DMS53 (cell line): ENCODE measurements at regions not wholly inside any gene's neighbourhood (a gene's known extent, or its start where the extent isn't known, plus 50 kb on each side); places are given as distances from the start of the nearest gene placed in this dataset.

Experiments used
- DNase-seq: peaks from one replicate; lab custom pipeline; 2025; lab: John Stamatoyannopoulos, UW

DNA sequence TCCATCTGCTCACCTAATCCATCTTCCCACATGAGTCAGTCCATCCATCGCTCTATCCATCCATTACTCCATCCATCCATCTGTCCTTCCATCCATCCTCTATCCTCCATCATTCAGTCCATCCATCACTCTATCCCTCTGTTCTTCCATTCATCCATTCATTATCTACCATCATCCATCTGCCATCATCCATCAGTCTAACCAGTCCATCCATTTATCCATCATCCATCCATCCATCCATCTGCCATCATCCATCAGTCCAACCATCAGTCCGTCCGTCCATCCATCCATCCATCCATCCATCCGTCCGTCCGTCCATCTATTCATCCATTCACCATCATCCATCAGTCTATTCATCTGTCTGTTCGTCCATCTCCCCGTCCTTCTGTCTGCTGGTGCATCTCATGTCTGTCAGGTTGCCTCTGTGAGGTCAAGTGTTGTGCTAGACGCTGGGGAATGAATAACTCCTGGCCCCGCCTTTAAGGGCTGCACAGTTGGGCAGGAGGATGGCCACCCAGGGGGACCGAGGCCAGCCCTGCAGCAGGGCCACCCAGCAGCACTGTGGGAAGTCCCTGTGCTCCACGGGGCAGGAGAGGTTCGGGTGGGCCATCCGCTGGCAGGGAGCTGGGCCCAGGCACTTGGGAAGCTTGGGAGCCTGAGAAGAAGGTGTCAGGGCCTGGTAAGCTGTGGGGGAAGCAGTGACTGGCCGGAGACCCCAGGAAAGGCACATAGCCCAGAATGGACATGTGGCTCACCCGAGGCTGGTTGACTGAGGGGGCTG is 137.1 kb downstream of the CTTN start:
- DNase-seq = no peak

DNA sequence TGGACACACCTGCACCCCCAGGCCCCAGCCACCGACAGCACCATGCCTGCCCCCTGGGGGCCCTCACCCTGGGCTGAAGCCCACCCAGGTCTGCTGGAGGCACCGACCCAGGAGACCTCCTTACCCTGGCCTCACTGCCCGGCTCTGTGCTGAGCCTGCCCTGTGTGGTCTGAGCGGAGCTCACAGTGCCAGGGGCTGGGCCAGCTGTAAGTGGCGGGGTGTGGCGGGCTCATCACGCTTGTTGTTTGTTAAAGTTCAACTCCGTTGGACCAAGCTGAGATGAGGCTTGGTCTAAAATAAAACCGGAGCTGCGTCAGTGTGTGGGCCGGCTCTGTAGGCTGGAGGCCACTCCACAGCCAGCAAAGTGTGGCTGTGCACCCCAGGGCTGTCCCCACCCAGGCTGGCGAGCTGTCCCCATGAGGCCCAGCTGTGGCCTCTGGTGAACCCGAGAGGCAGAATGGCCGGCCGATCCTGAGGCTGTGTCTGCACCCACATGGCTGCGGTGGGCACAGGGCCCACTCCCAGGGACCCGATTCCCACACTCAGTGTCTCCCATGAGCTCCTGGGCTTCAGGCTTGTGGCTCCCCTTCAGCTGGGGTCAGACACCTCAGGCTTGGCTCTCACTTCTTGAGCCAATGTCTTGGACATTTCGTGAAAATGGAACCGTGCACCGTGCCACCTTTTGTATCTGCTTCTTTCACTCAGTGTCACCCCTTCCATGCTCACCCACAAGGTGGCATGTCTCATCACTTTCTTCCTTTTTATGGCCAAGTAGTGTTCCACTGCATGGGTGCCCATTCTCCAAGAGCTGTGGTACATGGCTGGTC is 137.9 kb downstream of the CTTN start:
- no peak for DNase-seq

DNA sequence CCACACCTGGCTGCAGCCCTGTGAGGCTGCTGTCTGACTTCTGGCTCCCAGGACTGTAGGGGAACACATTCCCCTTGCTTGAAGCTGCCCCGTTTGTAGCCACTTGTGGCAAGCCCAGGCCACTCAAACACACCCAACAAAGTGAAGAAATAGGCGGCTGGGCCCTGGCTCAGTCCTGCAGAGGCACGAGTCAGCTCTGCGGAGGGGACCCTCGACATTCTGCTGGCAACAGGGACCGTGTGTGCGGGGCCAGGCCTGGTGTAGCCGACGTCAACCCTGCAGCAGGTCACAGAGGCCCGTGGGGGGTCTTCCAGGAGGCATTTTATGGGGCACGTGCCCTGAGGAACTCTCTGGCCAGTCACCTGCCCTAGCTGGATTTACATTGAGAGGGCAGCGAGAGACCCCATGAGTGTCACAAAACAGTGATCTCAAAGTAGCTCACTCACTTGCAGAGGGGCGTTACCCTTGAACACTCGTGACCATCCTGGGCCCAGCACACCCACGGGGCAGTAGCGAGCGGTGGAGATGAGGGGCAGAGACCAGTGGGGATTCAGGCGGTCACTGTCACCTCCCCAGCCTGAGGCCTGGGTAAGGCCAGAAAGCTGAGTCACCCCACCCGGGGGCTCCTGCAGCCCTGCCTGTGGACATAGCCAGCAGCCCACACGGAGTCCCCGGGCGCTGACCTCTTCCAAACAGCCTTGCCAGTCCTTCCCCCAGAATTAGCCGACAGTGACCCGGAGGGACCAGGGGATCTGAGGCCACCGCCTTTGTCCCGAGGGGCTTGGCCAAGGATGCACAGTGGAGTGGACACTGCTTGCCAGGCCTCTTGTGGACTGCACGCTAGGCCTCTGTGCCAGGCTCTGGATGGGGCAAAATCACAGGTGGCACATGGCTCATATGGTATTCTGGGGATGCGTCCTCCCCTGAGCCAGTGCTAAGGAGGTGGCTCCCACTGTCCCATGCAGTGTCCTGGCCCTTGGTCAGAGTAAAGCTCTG is 139.5 kb downstream of the CTTN start:
- no peak for DNase-seq

DNA sequence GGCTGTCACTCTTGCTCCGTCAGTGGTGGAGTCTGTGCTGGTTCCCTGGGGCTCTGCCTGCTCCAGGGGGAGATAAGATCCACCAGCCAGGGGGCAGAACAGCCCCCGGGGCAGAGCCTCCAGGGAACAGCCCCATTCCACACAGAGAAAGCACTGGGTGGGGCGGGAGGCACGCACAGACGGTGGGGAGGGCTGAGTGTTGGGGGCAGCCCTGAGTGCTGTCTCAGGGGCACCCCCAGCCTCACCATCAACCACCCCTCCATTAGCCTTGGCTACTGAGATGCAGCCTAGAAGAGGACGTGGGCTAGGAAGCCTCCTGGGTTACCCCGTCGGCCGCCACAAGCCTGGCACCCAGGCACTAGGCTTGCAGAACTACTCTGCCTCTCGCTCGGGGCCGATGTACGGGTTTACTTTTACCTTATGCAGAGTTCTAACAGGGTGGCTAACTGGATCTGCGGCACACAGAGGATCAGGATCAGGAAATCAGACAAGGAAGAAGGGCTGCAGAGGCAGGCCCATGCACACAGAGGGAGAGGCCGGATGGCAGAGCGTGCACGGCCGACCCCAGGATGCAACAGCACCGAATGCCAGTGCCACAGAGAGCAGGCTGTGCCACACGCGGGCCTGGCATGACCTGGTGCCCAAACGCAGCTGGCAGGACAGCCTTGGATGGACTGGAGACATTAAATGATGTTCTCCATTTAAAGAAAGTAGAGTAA is 140.5 kb downstream of the CTTN start:
- no peak for DNase-seq

DNA sequence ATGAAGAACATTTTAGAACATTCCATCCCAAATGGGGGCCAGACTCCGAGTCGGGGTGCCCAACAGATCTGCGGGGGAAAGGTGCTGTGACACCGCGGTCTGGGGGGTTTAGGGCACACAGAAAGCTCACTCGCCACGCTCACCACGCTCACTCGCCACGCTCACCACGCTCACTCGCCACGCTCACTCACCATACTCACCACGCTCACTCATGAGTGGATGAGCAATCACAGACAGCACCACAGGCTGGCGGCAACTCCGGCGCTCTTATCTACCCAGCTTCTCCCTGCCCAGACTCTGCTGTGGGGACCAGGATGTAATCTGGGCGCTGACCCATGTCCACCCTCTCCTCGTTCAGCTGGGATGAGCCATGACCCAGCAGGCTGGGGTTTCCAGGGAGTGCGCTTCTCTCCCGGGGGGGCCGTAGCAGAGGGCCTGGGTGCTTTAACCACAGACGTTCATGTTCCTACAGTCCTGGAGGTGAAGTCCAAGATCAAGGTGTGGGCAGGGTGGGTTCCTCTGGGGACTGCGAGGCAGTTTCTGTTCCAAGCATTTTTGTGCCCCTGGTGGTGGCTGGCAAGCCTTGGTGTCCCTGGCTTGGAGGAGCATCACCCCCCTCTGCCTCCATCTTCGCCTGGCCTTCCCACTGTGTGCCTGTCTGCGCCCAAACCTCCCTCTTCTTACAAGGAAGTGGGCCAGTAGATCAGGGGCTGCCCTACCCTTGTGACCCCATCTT is 141.2 kb downstream of the CTTN start:
- no peak for DNase-seq

DNA sequence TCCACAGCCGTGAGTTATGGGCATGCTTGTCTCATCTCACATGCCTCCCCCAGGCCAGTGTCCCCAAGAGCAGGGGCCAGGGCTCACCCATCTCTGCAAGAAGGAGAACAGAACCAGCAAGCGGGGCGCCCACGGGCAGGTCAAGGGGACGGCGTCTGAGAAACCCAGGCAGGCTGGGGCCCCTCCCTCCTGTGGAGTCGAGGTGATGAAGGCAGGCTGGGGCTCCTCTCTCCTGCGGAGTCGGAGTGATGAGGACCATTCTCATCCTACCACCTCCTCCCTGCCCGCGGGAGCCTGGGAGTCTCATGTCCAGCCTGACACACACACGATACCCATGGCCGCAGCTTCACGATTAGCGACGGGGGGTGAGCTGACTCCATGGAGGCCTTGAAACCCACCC is 141.9 kb downstream of the CTTN start:
- DNase-seq = no peak

DNA sequence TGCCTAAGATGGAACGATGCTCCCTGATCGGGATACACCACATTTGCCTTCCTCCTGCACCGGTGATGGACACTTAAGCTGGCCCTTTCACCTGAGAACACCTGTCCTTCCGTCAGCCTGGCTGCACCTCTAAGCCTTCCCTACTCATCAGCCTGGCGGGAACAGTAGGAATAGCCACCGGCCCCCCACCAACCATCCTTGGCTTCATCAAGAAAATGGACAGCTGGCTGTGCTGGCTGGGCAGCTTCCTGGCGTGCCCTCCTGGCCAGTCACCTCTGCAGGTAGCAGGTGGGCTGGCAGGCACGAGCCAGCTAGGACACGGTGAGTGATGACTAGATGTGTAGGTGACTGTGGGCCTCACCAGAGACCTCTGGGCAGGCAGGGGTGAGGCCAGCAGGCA is 142.8 kb downstream of the CTTN start:
- DNase-seq = no peak

DNA sequence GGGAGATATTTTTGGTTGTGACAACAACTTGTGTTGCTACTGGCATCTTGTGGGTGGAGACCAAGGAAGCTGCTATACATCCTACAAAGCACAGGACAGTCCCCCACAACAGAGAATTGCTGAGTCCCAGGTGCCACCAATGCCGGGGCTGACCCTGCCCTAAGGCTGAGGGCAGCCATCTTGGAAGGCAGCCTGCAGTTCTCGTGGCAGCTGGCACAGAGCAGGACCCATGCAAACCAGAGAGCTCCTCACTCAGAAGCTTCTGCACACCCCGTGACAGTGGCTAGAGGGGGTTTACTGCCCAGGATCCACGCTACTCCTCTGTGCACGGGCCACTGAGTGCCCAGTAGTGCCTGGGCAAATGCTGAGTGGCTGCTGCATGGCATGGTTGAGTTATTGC is 143.4 kb downstream of the CTTN start:
- no peak for DNase-seq

DNA sequence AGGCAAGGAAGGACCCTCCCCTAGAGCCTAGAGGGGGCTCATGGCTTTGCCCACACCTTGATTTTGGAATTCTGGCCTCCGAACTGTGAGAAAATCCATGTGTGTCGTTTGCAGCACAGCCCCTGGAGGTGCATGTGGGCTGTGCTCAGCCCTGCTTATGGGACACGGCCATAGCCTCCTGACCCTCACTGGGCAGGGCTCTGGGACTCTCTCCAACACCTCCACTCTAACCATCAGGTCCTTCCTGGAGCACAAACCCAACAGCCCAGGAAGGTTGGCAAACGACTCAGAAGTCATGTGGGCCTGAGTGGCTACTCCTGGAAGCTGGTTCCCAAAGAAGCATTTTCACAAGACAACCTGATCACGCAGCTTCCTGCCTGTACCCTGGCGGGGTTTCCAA is 144.1 kb downstream of the CTTN start:
- DNase-seq = no peak

DNA sequence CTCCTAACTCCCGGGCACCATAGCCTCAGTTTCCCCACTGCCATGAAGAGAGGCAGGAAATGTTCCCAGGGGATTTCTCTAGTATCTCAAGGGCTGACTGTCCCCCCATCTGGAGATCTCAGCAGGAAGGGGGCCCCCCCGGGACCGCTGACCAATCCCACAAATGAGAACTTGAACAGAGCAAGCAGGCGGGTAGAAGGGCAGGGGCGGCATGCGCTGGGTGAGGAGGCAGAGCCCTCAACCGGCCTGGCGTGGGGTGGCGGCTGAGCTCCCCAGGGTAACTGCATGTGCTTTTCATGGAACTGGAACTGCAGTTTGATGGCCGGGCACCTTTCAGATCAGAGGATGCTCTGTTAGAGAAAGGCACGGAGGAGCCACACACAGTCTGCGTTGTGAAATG is 144.5 kb downstream of the CTTN start:
- DNase-seq = no peak

DNA sequence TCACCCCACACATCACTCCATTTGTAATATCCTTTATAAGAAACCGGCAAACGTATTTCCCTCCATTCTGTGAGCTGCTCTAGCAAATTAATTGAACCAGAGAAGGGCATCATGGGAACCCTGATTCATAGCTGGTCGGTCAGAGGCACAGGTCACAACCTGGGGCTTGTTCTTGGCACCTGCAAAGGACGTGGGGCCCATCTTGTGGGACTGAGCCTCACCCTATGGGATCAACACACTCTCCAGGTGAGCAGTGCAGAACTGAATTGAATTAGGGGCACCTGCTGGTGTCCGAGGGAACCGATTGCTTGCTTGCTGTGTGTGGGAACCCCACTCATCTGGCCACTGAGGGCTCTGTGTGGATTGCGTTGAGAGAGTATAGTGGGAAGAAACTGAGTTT is 145.3 kb downstream of the CTTN start:
- no peak for DNase-seq

DNA sequence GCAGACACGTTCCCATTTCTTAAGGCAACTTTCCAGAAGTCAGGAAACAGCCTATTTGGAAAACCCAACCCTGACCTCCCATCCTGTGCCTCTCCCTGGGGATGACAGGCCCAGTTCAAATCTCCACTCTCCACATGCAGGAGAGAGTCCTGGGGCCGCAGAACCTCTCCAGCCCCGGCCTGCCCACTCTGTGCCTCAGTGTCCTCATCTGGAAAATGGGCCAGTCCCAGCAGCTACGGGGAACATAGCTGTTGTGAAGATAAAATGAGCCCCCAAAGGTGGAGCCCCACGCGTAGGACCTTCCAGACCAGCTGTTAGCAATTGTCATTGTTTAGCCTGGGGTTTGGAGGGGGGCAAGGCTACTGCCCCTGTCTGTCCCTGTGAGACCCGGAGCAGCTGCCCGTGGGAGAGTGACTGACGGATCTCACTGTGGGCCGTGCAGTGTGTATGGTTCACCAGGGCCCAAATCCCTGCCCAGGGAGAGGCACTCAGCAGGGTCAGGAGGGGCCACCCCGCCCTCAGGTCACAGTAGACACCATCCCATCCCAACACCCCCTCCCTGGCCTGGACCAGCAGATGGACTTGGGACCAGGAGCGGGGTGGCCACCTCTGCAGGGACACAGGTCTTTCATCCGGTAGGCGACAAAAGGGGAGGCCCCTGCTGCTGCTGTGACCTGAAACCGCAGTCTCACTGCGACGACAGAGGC is 145.9 kb downstream of the CTTN start:
- no peak for DNase-seq

DNA sequence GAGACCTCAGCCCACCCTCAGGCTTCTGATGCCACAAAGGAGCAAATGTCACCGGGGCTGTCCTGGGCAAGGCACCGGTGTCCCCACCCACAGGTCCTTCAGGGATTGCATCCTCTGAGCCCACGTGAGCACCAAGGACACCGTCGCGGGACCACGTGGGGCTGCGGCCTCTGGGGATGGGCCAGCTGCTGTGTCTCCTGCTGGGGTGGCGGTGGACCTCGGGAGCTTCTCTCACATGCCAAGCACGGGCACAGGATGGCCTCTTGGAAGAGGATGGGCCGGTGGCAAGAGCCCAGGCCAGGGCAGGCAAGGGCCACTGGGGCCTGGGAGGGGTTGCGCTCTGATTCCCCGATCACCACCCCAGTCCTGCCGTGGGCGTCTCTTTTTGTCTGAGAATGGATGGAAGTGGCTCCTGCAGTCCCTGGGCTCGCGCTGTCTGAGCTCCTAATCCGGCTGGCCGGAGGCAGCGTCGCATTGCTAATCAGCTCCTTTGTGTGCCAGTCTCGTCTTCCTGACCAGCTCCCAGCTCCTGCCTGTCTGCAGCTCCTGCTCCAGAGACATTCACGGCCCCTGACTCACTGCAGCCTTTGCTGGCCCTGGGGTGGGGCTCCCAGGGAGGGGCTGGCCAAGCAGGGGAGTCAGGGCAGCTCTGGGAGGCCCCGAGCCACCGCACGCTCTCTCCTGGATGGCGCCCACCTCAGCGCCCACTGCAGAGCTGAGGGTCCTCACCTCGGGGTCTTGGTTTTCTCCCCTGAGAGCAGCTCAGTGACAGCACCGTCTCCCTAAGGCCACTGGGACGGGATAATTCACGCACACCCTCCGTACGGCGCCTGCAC is 146.7 kb downstream of the CTTN start:
- DNase-seq = no peak

DNA sequence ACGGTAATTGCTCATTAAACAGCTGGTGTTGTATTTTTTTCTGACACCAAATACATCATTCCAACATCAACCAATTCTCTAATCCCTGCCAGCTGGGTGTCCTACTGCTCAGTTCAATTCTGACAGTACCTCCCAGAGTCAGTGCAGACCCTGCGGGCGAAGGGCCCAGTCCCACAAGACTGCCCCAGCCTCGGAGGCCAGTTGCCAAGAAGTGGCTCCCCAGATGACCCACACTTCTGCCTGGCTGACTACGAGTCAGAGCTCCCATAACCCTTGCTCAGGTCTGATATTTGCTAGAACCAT is 147.2 kb downstream of the CTTN start:
- no peak for DNase-seq

DNA sequence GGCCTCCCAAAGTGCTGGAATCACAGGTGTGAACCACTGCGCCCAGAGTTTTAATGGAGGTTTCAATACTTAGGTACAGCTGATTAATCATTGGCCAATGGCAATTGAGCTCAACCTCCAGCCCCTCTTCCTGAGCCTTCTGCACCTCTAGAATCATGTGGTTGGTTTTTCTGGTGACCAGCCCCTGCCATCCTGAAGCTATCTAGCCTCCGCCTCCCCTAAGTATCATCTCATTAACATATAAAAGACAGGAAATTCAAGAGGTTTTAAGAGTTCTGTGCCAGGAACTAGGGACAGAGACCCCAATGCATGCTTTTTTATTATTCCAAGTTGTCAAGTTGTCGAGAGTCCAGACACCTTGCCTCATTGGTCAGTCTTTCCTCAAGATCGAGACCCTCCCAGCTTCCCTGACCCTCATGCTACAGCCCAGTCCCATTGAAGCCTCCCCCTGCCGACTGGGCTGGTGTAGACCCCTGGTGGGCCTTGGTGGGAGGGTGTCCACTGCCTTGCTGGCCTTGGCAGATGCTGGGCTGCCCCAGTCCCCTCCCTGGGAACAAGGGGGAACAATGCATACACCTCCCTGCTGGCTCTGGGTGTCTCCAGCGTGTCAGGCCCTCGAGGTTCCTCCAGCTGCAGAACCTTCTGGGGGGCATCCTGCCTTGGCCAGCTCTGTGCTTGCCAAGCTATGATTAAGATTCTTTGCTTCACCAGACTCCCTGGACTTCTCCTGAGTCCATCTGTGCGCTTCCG is 148.0 kb downstream of the CTTN start:
- no peak for DNase-seq

DNA sequence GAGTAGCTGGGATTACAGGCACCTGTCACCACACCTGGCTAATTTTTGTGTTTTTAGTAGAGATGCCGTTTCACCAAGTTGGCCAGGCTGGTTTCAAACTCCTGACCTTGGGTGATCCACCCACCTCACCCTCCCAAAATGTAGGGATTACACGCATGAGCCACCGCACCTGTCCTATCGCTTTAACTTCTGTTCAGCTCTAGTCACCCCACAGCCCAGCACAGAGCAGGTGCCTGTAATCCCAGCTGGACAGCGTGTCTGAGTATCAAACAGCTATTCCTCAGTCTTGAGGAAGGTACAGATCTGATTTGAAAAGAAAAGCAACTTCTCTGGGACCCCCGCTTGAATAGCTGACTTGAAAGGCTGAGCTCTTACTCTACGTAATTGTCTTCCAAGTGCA is 149.1 kb downstream of the CTTN start:
- no peak for DNase-seq

DNA sequence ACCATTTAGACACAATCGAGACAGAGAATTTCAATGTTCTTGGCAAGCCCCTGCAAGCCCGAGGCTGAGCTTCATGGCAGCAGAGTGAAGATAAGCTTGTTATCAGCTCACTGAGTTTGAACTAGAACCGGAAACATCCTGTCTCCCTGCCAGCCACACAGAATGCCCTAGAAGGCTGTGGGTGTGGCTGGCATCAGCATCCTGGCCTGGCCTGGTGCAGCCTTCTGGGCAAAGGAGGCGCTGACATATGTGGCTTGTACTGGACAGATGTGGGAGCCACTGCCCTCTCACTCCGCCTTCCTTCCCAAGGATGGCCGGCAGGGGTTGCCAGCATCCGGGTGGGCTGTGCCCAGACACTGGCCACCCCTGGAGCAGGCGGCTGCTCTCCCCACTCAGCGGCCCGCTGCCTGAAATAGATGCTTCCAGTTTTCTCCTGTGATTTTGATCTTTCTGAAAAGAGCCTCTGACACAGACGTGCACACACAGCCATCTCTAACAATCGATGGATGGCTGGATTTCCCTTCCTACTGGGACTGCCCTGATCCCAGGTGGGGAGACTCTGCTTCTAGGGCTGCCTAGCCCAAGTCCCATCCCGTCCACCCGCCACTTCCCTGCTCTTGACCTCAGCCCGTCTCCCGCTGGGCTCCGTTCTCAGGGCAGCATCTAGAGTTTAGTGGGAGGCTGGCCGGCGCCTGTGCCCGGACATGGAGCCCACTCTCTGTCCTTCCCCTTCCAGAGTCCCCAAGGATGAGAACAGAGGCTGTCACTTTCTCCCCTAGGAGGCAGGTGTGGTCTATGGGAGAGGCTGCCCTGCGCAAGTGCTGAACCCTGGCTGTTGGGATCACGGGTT is 149.7 kb downstream of the CTTN start:
- DNase-seq = no peak

DNA sequence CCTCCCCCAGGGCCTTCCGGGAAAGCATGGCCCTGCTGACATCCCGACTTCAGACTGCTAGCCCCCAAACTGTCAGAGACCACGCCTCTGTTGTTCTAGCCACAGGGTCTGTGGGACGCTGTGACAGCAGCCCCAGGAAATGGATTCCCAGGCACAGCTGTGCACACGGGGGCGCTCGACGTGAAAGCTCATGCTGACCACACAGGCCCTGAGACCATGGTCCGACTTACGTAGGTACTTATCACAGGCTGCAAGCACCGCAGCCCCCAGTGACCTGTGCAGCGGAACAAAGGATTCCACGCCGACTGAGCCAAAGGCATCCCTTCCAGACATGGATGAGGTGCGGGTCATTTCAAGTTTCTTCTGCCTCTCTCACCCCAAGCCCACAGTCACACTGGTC is 150.6 kb downstream of the CTTN start:
- no peak for DNase-seq
